Peyer's patch (tissue), 4 donors: ENCODE measurements at regions not wholly inside any gene's neighbourhood (a gene's known extent, or its start where the extent isn't known, plus 50 kb on each side); places are given as distances from the start of the nearest gene placed in this dataset.

Experiments
- CTCF ChIP-seq, 6 experiments: fragments of 450-650 bp in 4 of 6; fragments of 200-600 bp in 2 of 6; sonication (generic) in 1 of 6; IDR thresholded peaks; one replicate each; pipeline ENCODE4 v1.5.1; 2017 to 2019; ENCODE audit warnings: antibody characterized with exemption in 6 of 6, mild to moderate bottlenecking in 3 of 6, moderate library complexity in 1 of 6
- POLR2A ChIP-seq, 2 donors: fragments of 450-650 bp; IDR thresholded peaks; one replicate each; pipeline ENCODE4 v1.5.1; 2017; ENCODE audit warnings: antibody characterized with exemption in 2 of 2, mild to moderate bottlenecking in 2 of 2, moderate library complexity in 2 of 2

GRCh38 chr14:51546603-51547258 lies 105.0 kb upstream of the FRMD6 start:
- TF ChIP-seq CTCF (IDR thresholded peaks at IDR 0.05) (no peak), POLR2A (IDR thresholded peaks at IDR 0.05) (no peak)
